Heart left ventricle (tissue), 13 donors: ENCODE measurements at regions not wholly inside any gene's neighbourhood (a gene's known extent, or its start where the extent isn't known, plus 50 kb on each side); places are given as distances from the start of the nearest gene placed in this dataset.

Experiments used
- POLR2A ChIP-seq, 2 donors: fragments of 450-650 bp; IDR thresholded peaks; one replicate each; pipeline ENCODE4 v1.6.1; 2017; ENCODE audit warnings: antibody characterized with exemption in 2 of 2, mild to moderate bottlenecking in 2 of 2, moderate library complexity in 2 of 2
- TF ChIP-seq, protein P1 (sequence below), 12 donors: fragments of 200-600 bp; sonication (generic) in 4 of 12; IDR thresholded peaks; one replicate each; pipeline versions ENCODE4 v1.5.0 to v1.8.0; 2018 to 2022; ENCODE audit warnings: antibody characterized with exemption in 12 of 12, mild to moderate bottlenecking in 5 of 12
- donor health status: ischemic (EF 13 %, LVEDD 7.1; RV severe dilation, severe dysfunction).
- donor health status: DM: no; HTN: yes; CAD: no.
- donor health status: DM: no; HTN: no; CAD: no.
- donor health status: ischemic (EF 25% LVEDD 6.9; RV normal size, moderate dysfunction).
- donor health status: ischemic (EF 25% LVEDD 5.7; RV mildly dilated, moderate dysfunction).
- donor health status: ischemic (EF 35%, LVEDD 5.7; RV mildly dilated, moderate dysfunction).
- donor health status: nonischemic (EF 11% LVEDD 7.7; RV severe dilation, severe dysfunction).
- donor health status: DM: yes; HTN: yes; CAD: no.
- donor health status: PGD.
- donor health status: ischemic (EF 29% LVEDD 5.4; RV normal size, mild dysfunction).
- donor health status: nonischemic (EF 23%, LVEDD 6.1; RV moderate dilation, normal function).

GRCh38 chr10:33612116-33612515 is 277.6 kb upstream of the NRP1 start:
- TF ChIP-seq, protein P1, sequence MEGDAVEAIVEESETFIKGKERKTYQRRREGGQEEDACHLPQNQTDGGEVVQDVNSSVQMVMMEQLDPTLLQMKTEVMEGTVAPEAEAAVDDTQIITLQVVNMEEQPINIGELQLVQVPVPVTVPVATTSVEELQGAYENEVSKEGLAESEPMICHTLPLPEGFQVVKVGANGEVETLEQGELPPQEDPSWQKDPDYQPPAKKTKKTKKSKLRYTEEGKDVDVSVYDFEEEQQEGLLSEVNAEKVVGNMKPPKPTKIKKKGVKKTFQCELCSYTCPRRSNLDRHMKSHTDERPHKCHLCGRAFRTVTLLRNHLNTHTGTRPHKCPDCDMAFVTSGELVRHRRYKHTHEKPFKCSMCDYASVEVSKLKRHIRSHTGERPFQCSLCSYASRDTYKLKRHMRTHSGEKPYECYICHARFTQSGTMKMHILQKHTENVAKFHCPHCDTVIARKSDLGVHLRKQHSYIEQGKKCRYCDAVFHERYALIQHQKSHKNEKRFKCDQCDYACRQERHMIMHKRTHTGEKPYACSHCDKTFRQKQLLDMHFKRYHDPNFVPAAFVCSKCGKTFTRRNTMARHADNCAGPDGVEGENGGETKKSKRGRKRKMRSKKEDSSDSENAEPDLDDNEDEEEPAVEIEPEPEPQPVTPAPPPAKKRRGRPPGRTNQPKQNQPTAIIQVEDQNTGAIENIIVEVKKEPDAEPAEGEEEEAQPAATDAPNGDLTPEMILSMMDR (IDR thresholded peaks at IDR 0.05) = no peak
- TF ChIP-seq POLR2A (IDR thresholded peaks at IDR 0.05) = no peak
